Chondrocyte (in vitro differentiated cells): ENCODE measurements at regions not wholly inside any gene's neighbourhood (a gene's known extent, or its start where the extent isn't known, plus 50 kb on each side); places are given as distances from the start of the nearest gene placed in this dataset.

Experiments used
- DNase-seq: peaks from one replicate; pipeline ENCODE4 v3.0.0; 2021; ENCODE audit warnings: mixed read lengths, low spot score
- H3K27ac Mint-ChIP-seq: one replicate; pipeline ENCODE4 v1.8.0; 2021; ENCODE audit warnings: mild to moderate bottlenecking, moderate library complexity, mixed read lengths; ENCODE audit not compliant: unreplicated experiment
- H3K27me3 Mint-ChIP-seq: 2 replicates; pipeline ENCODE4 v1.8.0; 2021; ENCODE audit warnings: low read depth, mixed read lengths
- H3K36me3 Mint-ChIP-seq: 2 replicates; pipeline ENCODE4 v1.8.0; 2021; ENCODE audit warnings: low read depth, mixed read lengths
- H3K4me1 Mint-ChIP-seq: 2 replicates; pipeline ENCODE4 v1.8.0; 2021; ENCODE audit warnings: low read depth, mild to moderate bottlenecking, mixed read lengths
- H3K4me3 Mint-ChIP-seq: one replicate; pipeline ENCODE4 v1.8.0; 2021; ENCODE audit warnings: mild to moderate bottlenecking, moderate library complexity, mixed read lengths; ENCODE audit not compliant: unreplicated experiment
- H3K9me3 Mint-ChIP-seq: 2 replicates; pipeline ENCODE4 v1.8.0; 2021; ENCODE audit warnings: low read depth, mixed read lengths
- TF ChIP-seq, protein P1 (sequence below): fragments of 200-600 bp; sonication (generic); IDR thresholded peaks from 2 replicates; pipeline ENCODE4 v1.5.0; 2021; ENCODE audit warnings: antibody characterized with exemption, mild to moderate bottlenecking, moderate library complexity

GRCh38 chr2:114389021-114389420, 53.4 kb upstream of the DPP10 start:
- H3K4me3 Mint-ChIP-seq, result no peak overlapping the region
- TF ChIP-seq, protein P1, sequence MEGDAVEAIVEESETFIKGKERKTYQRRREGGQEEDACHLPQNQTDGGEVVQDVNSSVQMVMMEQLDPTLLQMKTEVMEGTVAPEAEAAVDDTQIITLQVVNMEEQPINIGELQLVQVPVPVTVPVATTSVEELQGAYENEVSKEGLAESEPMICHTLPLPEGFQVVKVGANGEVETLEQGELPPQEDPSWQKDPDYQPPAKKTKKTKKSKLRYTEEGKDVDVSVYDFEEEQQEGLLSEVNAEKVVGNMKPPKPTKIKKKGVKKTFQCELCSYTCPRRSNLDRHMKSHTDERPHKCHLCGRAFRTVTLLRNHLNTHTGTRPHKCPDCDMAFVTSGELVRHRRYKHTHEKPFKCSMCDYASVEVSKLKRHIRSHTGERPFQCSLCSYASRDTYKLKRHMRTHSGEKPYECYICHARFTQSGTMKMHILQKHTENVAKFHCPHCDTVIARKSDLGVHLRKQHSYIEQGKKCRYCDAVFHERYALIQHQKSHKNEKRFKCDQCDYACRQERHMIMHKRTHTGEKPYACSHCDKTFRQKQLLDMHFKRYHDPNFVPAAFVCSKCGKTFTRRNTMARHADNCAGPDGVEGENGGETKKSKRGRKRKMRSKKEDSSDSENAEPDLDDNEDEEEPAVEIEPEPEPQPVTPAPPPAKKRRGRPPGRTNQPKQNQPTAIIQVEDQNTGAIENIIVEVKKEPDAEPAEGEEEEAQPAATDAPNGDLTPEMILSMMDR, result no peak
- no peak for DNase-seq
- no peaks in the 10 kb centered on the region for H3K27me3 Mint-ChIP-seq
- H3K4me1 Mint-ChIP-seq, result no peaks in the 10 kb centered on the region
- H3K9me3 Mint-ChIP-seq, result peaks cover 20% of the 10 kb centered on the region
- H3K27ac Mint-ChIP-seq, result no peak overlapping the region
- no peaks in the 10 kb centered on the region for H3K36me3 Mint-ChIP-seq
